NCI-H128 (cell line): ENCODE measurements at regions not wholly inside any gene's neighbourhood (a gene's known extent, or its start where the extent isn't known, plus 50 kb on each side); places are given as distances from the start of the nearest gene placed in this dataset.
"Not testable (repeated sequence)": the region's sequence is repeated elsewhere in the genome, so short reads cannot be mapped to it uniquely, and the experiment has no call there.

ENCODE experiments used
- DNase-seq: peaks from one replicate; lab custom pipeline; 2025; ENCODE audit not compliant: unreplicated experiment; lab: John Stamatoyannopoulos, UW

GRCh38 chr22:44650806-44651205 is 51.2 kb upstream of the PRR5 start:
- DNase-seq, result no peak

- no peak for DNase-seq
These were observed 53.0 kb upstream of the PRR5 start for GRCh38 chr22:44648821-44649565.

- DNase-seq, result no peak
These were observed 53.8 kb upstream of the PRR5 start for GRCh38 chr22:44648085-44648820.

- no peak for DNase-seq
These were observed 54.9 kb upstream of the PRR5 start for GRCh38 chr22:44647141-44647540.

GRCh38 chr22:44646668-44647067 is 55.3 kb upstream of the PRR5 start:
- DNase-seq, result no peak

GRCh38 chr22:44646141-44646540 is 55.9 kb upstream of the PRR5 start:
- DNase-seq, result no peak

- no peak for DNase-seq
These were observed 56.5 kb upstream of the PRR5 start for GRCh38 chr22:44645531-44645930.

- no peak for DNase-seq
These were observed 56.9 kb upstream of the PRR5 start for GRCh38 chr22:44645083-44645482.

GRCh38 chr22:44643526-44644101 is 58.4 kb upstream of the PRR5 start:
- not testable (repeated sequence) for DNase-seq

- no peak for DNase-seq
These were observed 59.8 kb upstream of the PRR5 start for GRCh38 chr22:44642096-44642644.

GRCh38 chr22:44640618-44641155 is 61.3 kb upstream of the PRR5 start:
- no peak for DNase-seq

GRCh38 chr22:44639891-44640617 is 62.0 kb upstream of the PRR5 start:
- DNase-seq, result no peak

GRCh38 chr22:44638971-44639760 is 62.8 kb upstream of the PRR5 start:
- no peak for DNase-seq

GRCh38 chr22:44636502-44637206 is 65.3 kb upstream of the PRR5 start:
- DNase-seq, result not testable (repeated sequence)

GRCh38 chr22:44635567-44635966 is 66.4 kb upstream of the PRR5 start:
- not testable (repeated sequence) for DNase-seq

GRCh38 chr22:44634426-44635321 is 67.3 kb upstream of the PRR5 start:
- DNase-seq, result no peak

- no peak for DNase-seq
These were observed 68.4 kb upstream of the PRR5 start for GRCh38 chr22:44633647-44634046.
